Astrocyte of the spinal cord (primary cell): ENCODE measurements at regions not wholly inside any gene's neighbourhood (a gene's known extent, or its start where the extent isn't known, plus 50 kb on each side); places are given as distances from the start of the nearest gene placed in this dataset.

ENCODE experiments used
- DNase-seq: peaks from one replicate; pipeline ENCODE4 v3.0.0; 2011; ENCODE audit warnings: low read depth, low spot score
- H3K4me3 ChIP-seq: 2 replicates; pipeline ENCODE4 v1.5.1; 2011; ENCODE audit warnings: low read depth, mild to moderate bottlenecking, low read length, moderate library complexity
- in situ Hi-C: cut with HindIII; loops from 2 replicates; pipeline ENCODE4 v1.10.0; 2017; ENCODE audit warnings: low sequenced_read_pairs
- TF ChIP-seq, protein P1 (sequence below): IDR thresholded peaks from 2 replicates; pipeline ENCODE4 v1.5.1; 2012; ENCODE audit warnings: low read depth, mild to moderate bottlenecking, low read length, inconsistent platforms

GRCh38 chr13:69389899-69390298 is 717.7 kb upstream of the ATXN8OS start:
- DNase-seq, result no peak
- no peak overlapping the region for H3K4me3 ChIP-seq
- in situ Hi-C loops, result no loop called here
- TF ChIP-seq, protein P1, sequence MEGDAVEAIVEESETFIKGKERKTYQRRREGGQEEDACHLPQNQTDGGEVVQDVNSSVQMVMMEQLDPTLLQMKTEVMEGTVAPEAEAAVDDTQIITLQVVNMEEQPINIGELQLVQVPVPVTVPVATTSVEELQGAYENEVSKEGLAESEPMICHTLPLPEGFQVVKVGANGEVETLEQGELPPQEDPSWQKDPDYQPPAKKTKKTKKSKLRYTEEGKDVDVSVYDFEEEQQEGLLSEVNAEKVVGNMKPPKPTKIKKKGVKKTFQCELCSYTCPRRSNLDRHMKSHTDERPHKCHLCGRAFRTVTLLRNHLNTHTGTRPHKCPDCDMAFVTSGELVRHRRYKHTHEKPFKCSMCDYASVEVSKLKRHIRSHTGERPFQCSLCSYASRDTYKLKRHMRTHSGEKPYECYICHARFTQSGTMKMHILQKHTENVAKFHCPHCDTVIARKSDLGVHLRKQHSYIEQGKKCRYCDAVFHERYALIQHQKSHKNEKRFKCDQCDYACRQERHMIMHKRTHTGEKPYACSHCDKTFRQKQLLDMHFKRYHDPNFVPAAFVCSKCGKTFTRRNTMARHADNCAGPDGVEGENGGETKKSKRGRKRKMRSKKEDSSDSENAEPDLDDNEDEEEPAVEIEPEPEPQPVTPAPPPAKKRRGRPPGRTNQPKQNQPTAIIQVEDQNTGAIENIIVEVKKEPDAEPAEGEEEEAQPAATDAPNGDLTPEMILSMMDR, result no peak

DNA sequence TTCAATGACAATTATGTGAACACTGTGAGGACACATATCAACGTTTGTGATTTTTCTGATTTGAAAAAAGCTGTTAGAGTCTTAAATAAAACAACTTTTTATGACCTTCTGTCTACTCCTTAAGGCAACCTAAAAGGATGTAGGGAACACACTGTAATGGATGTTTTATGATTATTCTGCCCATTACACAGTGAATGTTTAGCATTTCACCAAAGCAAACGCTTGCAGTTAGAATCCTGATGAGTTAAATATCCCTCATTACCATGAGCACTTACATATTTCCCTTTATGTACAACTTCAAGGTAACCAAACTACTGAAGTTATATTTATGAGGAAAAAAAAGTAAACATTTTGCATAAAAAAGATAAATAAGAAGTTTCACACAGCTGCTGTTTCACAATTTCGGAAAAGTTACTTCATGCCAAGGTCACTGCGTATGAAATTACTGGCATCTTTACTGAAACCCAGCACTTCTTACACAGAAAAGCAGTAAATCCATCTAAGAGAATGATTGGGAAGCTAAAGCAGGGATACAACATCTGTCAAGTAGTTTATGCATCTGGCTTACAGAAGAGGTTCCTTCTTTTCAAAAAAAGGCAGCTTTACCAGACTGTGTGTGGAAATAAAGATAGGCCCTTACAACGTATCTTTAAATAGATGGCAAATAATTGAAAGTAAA is 733.7 kb upstream of the ATXN8OS start:
- TF ChIP-seq, protein P1, result no peak
- no peak overlapping the region for H3K4me3 ChIP-seq
- no peak for DNase-seq
- in situ Hi-C loops, result no loop called here

GRCh38 chr13:69363360-69363759 is 744.3 kb upstream of the ATXN8OS start:
- H3K4me3 ChIP-seq, result no peak overlapping the region
- in situ Hi-C loops, result no loop called here
- TF ChIP-seq, protein P1, result no peak
- no peak for DNase-seq

DNA sequence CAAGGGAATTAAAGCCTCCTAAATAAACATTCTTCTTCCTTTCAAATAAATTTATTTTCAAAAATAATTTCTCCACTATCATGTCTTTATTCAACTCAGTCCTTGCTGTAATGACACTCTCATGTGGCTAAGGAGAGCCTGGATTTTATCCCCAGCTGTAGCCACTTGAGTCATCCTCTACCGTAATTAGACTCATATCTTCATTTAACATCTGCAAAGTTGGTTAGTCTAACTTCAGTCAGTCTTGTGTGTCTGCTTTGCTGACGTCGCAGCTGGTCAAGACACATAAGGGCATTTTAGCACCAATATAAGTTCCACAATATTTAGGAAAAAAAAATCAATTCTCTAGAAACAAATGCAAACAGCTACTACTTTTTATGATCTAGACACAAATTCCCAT is 776.4 kb upstream of the ATXN8OS start:
- in situ Hi-C loops, result no loop called here
- H3K4me3 ChIP-seq, result no peak overlapping the region
- DNase-seq, result no peak
- TF ChIP-seq, protein P1, result no peak

DNA sequence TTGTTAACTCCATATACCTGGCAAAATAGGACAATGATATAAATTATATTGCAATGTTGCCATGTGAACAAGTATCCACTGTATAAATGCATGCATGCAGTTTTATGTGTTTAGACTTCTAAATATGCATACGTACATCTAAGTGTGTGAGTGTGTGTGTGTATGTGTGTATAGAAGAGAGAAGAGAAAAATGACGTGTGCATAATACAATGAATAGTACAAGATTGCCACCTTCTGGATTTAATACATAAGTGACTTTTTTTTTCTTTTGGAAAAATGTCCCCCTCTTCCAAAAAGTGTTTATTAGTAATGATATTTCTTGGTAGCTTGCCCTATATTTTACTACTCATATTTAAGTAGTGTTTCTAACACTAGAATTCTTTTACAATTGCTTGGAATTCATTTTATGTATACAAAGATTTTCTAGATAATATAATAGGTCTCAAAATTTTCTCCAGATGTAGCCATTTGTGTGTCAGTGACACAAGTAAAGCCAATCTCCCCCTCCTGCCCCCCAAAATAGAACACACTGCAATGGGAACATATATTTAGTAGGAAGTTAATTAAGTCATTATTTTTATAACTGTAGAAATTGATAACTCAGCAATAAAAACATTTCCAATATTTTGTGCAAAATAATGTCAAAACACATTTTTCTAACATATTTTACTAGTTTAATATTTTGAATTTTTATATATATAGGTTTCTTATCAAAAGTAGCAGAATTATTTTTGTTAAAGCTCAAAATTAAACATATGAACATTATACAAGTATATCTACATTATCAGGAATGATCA is 783.3 kb upstream of the ATXN8OS start:
- TF ChIP-seq, protein P1, result no peak

GRCh38 chr13:69319656-69320055 is 788.0 kb upstream of the ATXN8OS start:
- DNase-seq, result peak; percentile 43
- in situ Hi-C loops, result no loop called here
- H3K4me3 ChIP-seq, result no peak overlapping the region
- TF ChIP-seq, protein P1, result no peak

More for the DNA sequence above, 783.3 kb upstream of the ATXN8OS start:
- H3K4me3 ChIP-seq, result no peak overlapping the region
- in situ Hi-C loops, result no loop called here
- DNase-seq, result peak; percentile 35
